HepG2 (cell line): ENCODE measurements at regions not wholly inside any gene's neighbourhood (a gene's known extent, or its start where the extent isn't known, plus 50 kb on each side); places are given as distances from the start of the nearest gene placed in this dataset.

Experiments
- ATAC-seq: fragments of 200-7000 bp; cut with Tn5 transposase; 3 replicates; pipeline ENCODE4 v1.9.1; 2020; ENCODE audit warnings: mild to moderate bottlenecking, moderate library complexity
- BruUV-seq: library from RNA; stranded (reverse); fragments of 400-500 nt; replicated peaks from 2 replicates; lab custom pipeline; 2021; lab: Mats Ljungman, UMichigan
- CTCF ChIA-PET: fragments of 300-600 bp; formaldehyde crosslinking; extraction: SDS; loops from one replicate; lab custom pipeline; 2021; ENCODE audit warnings: low total read pairs, inconsistent platforms, low intra/inter-chr PET ratio; lab: Yijun Ruan, JAX
- POLR2A ChIA-PET: fragments of 350-600 bp; sonication (Branson Sonifier 250); formaldehyde crosslinking; loops from one replicate; lab custom pipeline; 2020; ENCODE audit warnings: antibody characterized with exemption, inconsistent platforms; lab: Yijun Ruan, JAX
- DNase-seq: peaks from one replicate; pipeline ENCODE4 v3.0.0-alpha.2; 2015; ENCODE audit warnings: low spot score
- FAIRE-seq: peaks from 3 replicates; lab custom pipeline; 2011; peaks lifted over from hg19 to GRCh38; lab: Jason Lieb, UNC
- H2AFZ ChIP-seq: one replicate; pipeline ENCODE4 v1.6.1; 2011; ENCODE audit warnings: low read length, inconsistent platforms
- H3K27ac ChIP-seq: fragments of 300-600 bp; 3 replicates; pipeline ENCODE4 v1.8.0; 2011; ENCODE audit warnings: mixed run types, mild to moderate bottlenecking, mixed read lengths, low read length, inconsistent platforms; ENCODE audit not compliant: insufficient read depth; ENCODE audit errors: extremely low read length
- H3K27me3 ChIP-seq, 2 experiments: fragments of 200-600 bp in 1 of 2; 2 replicates in 1 of 2; 3 replicates in 1 of 2; pipeline versions ENCODE4 v1.6.0 to v1.8.0; 2011; ENCODE audit warnings: low read length in 2 of 2, mild to moderate bottlenecking in 2 of 2, moderate library complexity in 2 of 2, inconsistent platforms in 1 of 2; ENCODE audit not compliant: insufficient read depth in 2 of 2, control insufficient read depth in 1 of 2
- H3K36me3 ChIP-seq, 2 experiments: fragments of 200-600 bp in 1 of 2; replicated peaks in 1 of 2; 2 replicates in 1 of 2; 3 replicates in 1 of 2; pipeline versions ENCODE4 v1.5.1 to v1.8.0; 2011; ENCODE audit warnings: low read length in 2 of 2, inconsistent platforms in 1 of 2; ENCODE audit not compliant: insufficient read depth in 2 of 2, control insufficient read depth in 1 of 2
- H3K4me1 ChIP-seq: 2 replicates; pipeline ENCODE4 v1.5.1; 2012; ENCODE audit warnings: low read length, inconsistent platforms; ENCODE audit not compliant: insufficient read depth
- H3K4me2 ChIP-seq: 2 replicates; pipeline ENCODE4 v1.6.0; 2011; ENCODE audit warnings: low read depth, low read length, inconsistent platforms
- H3K4me3 ChIP-seq, 3 experiments: fragments of 200-600 bp in 1 of 3; sonication (generic), shearing (Covaris generic) in 1 of 3; replicated peaks in 1 of 3; 2 replicates each; pipeline ENCODE4 v1.5.1; 2011 to 2016; ENCODE audit warnings: low read length in 3 of 3, inconsistent platforms in 2 of 3, low read depth in 2 of 3, mild to moderate bottlenecking in 2 of 3, control low read depth in 1 of 3, mixed read lengths in 1 of 3; ENCODE audit not compliant: insufficient read depth in 1 of 3
- H3K79me2 ChIP-seq: one replicate; pipeline ENCODE4 v1.6.1; 2011; ENCODE audit warnings: low read length, inconsistent platforms; ENCODE audit not compliant: insufficient read depth
- H3K9ac ChIP-seq: 2 replicates; pipeline ENCODE4 v1.6.0; 2011; ENCODE audit warnings: mild to moderate bottlenecking, low read depth, low read length, inconsistent platforms; ENCODE audit not compliant: insufficient read depth
- H3K9me3 ChIP-seq: 2 replicates; pipeline ENCODE4 v1.5.1; 2012; ENCODE audit warnings: mild to moderate bottlenecking, low read length
- H4K20me1 ChIP-seq: 2 replicates; pipeline ENCODE4 v1.6.0; 2011; ENCODE audit warnings: inconsistent platforms, mild to moderate bottlenecking, low read length, moderate library complexity; ENCODE audit not compliant: insufficient read depth
- FOXJ3 ChIP-seq: sonication (generic); formaldehyde crosslinking; IDR thresholded peaks from 2 replicates; pipeline ENCODE4 v1.4.0; 2020; ENCODE audit warnings: missing genetic modification reagents, mild to moderate bottlenecking, borderline replicate concordance
- JDP2 ChIP-seq: sonication (generic); formaldehyde crosslinking; IDR thresholded peaks from 2 replicates; pipeline ENCODE4 v1.8.1; 2022; ENCODE audit warnings: missing genetic modification reagents, borderline replicate concordance
- NFE2L1 ChIP-seq: sonication (generic); formaldehyde crosslinking; IDR thresholded peaks from 2 replicates; pipeline ENCODE4 v1.4.0; 2020; ENCODE audit warnings: missing genetic modification reagents, mild to moderate bottlenecking, borderline replicate concordance
- PRDM4 ChIP-seq: sonication (generic); formaldehyde crosslinking; IDR thresholded peaks from 2 replicates; pipeline ENCODE4 v1.9.0; 2021; ENCODE audit warnings: missing genetic modification reagents, borderline replicate concordance
- RFX3 ChIP-seq: IDR thresholded peaks from 2 replicates; pipeline ENCODE4 v1.6.1; 2016; ENCODE audit warnings: missing biosample characterization, missing genetic modification reagents
- SP5 ChIP-seq: IDR thresholded peaks from 2 replicates; pipeline ENCODE4 v1.6.1; 2016; ENCODE audit warnings: low read depth, borderline replicate concordance
- ZFY ChIP-seq: sonication (generic); formaldehyde crosslinking; IDR thresholded peaks from 2 replicates; pipeline ENCODE4 v1.4.0; 2020; ENCODE audit warnings: missing genetic modification reagents
- ZNF703 ChIP-seq: sonication (generic); formaldehyde crosslinking; IDR thresholded peaks from 2 replicates; pipeline ENCODE4 v1.5.1; 2020; ENCODE audit warnings: missing genetic modification reagents, mild to moderate bottlenecking, moderate library complexity, borderline replicate concordance
- ZNF737 ChIP-seq: sonication (generic); formaldehyde crosslinking; IDR thresholded peaks from 2 replicates; pipeline ENCODE4 v1.5.0; 2020; ENCODE audit warnings: missing genetic modification reagents, mild to moderate bottlenecking, borderline replicate concordance
- WGBS: methylation state at CpG from one replicate; pipeline ENCODE4 v1.1.6; 2017; ENCODE audit warnings: low lambda C conversion rate; 5-methylcytosine and 5-hydroxymethylcytosine counted together
- in situ Hi-C: cut with HindIII; loops from 2 replicates; pipeline ENCODE4 v1.10.0; 2017; ENCODE audit warnings: low pct_unique_long_range_greater_than_20kb; ENCODE audit not compliant: extremely low pct_ligation_motif_present
- intact Hi-C: fragments of 100-400 bp; cut with micrococcal nuclease; formaldehyde crosslinking; loops from one replicate; pipeline ENCODE4 v1.10.0; 2022; ENCODE audit not compliant: unreplicated experiment
- TF ChIP-seq, protein P1 (sequence below): sonication (generic); formaldehyde crosslinking; conservative IDR thresholded peaks from 2 replicates; pipeline ENCODE4 v1.8.0; 2022; ENCODE audit warnings: mild to moderate bottlenecking, moderate library complexity, missing genetic modification reagents

DNA sequence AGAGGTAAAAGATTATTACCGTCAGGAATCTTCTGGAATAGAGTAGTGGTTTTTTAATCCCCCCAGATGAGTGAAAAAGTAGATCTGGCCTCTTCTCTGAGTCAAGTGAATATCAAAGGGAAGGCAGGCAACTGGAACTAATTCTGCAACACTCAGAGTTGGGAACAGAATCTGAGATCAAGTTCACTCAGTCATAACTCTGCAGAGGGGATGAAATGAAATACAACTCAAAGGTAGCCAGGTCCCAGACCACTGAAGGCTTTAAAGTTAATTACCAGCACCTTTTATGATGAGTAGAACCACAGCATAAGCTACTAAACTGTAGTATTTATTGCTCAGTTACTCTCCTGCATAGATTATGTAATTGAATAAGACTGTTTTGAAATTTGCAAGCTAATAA lies 455.6 kb upstream of the AKR1E2 start (continued):
- TF ChIP-seq, protein P1, sequence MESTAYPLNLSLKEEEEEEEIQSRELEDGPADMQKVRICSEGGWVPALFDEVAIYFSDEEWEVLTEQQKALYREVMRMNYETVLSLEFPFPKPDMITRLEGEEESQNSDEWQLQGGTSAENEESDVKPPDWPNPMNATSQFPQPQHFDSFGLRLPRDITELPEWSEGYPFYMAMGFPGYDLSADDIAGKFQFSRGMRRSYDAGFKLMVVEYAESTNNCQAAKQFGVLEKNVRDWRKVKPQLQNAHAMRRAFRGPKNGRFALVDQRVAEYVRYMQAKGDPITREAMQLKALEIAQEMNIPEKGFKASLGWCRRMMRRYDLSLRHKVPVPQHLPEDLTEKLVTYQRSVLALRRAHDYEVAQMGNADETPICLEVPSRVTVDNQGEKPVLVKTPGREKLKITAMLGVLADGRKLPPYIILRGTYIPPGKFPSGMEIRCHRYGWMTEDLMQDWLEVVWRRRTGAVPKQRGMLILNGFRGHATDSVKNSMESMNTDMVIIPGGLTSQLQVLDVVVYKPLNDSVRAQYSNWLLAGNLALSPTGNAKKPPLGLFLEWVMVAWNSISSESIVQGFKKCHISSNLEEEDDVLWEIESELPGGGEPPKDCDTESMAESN: no peak
- TF ChIP-seq JDP2 (CRISPR knock-in tag) (no peak), ZNF703 (no peak), ZNF737 (CRISPR knock-in tag) (no peak), ZFY (CRISPR knock-in tag) (no peak), FOXJ3 (CRISPR knock-in tag) (no peak), NFE2L1 (no peak)

- POLR2A ChIA-PET: no interaction called here
- Histone ChIP-seq H3K27ac (no peak overlapping the region), H3K79me2 (no peaks in the 10 kb centered on the region), H3K9me3 (no peaks in the 10 kb centered on the region), H3K9ac (no peak overlapping the region), H3K4me3 (no peak overlapping the region), H3K27me3 (no peaks in the 10 kb centered on the region), H4K20me1 (no peaks in the 10 kb centered on the region), H3K36me3 (no peaks in the 10 kb centered on the region), H3K4me2 (no peak overlapping the region), H3K4me1 (no peaks in the 10 kb centered on the region)
- WGBS: 7% methylated on average over 3 of the region's 3 CpGs
- no peak for ATAC-seq
- in situ Hi-C loops: no loop called here
- CTCF ChIA-PET: no interaction called here
- no peak for DNase-seq
- FAIRE-seq: no peak
- TF ChIP-seq PRDM4 (CRISPR knock-in tag) (no peak), RFX3 (CRISPR knock-in tag) (no peak), SP5 (CRISPR knock-in tag) (no peak)
- TF ChIP-seq, all 625 proteins: peak for 0
- H2AFZ ChIP-seq: no peak overlapping the region
- BruUV-seq: no TSS peak
- intact Hi-C loops: no loop called here
Measured at GRCh38 chr10:4361581-4361980, 464.4 kb upstream of the AKR1E2 start.
